ENCODE measurements at regions not wholly inside any gene's neighbourhood (a gene's known extent, or its start where the extent isn't known, plus 50 kb on each side); places are given as distances from the start of the nearest gene placed in this dataset.

DNA sequence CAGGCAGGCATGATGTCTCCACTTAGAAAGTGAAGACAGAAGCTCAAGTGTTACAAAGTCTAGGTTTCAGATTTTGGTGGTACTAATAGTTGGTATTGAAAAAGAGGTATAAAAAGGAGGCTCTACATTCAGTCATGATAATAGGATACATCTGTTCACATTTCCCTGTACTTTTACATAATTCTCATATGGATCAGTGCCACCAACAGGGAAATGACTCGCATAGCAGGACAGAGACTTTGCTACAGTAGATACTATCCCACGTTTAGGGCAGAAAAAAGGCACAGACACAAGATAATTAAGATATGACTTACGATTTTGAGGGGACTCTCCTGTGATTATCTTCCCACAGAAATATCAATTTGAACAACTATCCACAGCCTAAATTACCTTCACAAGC is 1062.9 kb upstream of the EPHA6 start:
- no peak for TF ChIP-seq CBFB (CRISPR knock-in tag; IDR thresholded peaks at IDR 0.05; ENCODE audit: low read depth)
- TF ChIP-seq, protein P1, sequence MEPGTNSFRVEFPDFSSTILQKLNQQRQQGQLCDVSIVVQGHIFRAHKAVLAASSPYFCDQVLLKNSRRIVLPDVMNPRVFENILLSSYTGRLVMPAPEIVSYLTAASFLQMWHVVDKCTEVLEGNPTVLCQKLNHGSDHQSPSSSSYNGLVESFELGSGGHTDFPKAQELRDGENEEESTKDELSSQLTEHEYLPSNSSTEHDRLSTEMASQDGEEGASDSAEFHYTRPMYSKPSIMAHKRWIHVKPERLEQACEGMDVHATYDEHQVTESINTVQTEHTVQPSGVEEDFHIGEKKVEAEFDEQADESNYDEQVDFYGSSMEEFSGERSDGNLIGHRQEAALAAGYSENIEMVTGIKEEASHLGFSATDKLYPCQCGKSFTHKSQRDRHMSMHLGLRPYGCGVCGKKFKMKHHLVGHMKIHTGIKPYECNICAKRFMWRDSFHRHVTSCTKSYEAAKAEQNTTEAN (CRISPR knock-in tag; IDR thresholded peaks at IDR 0.05) = no peak
- TF ChIP-seq, protein P2, sequence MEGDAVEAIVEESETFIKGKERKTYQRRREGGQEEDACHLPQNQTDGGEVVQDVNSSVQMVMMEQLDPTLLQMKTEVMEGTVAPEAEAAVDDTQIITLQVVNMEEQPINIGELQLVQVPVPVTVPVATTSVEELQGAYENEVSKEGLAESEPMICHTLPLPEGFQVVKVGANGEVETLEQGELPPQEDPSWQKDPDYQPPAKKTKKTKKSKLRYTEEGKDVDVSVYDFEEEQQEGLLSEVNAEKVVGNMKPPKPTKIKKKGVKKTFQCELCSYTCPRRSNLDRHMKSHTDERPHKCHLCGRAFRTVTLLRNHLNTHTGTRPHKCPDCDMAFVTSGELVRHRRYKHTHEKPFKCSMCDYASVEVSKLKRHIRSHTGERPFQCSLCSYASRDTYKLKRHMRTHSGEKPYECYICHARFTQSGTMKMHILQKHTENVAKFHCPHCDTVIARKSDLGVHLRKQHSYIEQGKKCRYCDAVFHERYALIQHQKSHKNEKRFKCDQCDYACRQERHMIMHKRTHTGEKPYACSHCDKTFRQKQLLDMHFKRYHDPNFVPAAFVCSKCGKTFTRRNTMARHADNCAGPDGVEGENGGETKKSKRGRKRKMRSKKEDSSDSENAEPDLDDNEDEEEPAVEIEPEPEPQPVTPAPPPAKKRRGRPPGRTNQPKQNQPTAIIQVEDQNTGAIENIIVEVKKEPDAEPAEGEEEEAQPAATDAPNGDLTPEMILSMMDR (IDR thresholded peaks at IDR 0.05) = no peak
- TF ChIP-seq, protein P3, sequence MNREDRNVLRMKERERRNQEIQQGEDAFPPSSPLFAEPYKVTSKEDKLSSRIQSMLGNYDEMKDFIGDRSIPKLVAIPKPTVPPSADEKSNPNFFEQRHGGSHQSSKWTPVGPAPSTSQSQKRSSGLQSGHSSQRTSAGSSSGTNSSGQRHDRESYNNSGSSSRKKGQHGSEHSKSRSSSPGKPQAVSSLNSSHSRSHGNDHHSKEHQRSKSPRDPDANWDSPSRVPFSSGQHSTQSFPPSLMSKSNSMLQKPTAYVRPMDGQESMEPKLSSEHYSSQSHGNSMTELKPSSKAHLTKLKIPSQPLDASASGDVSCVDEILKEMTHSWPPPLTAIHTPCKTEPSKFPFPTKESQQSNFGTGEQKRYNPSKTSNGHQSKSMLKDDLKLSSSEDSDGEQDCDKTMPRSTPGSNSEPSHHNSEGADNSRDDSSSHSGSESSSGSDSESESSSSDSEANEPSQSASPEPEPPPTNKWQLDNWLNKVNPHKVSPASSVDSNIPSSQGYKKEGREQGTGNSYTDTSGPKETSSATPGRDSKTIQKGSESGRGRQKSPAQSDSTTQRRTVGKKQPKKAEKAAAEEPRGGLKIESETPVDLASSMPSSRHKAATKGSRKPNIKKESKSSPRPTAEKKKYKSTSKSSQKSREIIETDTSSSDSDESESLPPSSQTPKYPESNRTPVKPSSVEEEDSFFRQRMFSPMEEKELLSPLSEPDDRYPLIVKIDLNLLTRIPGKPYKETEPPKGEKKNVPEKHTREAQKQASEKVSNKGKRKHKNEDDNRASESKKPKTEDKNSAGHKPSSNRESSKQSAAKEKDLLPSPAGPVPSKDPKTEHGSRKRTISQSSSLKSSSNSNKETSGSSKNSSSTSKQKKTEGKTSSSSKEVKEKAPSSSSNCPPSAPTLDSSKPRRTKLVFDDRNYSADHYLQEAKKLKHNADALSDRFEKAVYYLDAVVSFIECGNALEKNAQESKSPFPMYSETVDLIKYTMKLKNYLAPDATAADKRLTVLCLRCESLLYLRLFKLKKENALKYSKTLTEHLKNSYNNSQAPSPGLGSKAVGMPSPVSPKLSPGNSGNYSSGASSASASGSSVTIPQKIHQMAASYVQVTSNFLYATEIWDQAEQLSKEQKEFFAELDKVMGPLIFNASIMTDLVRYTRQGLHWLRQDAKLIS (CRISPR knock-in tag; IDR thresholded peaks at IDR 0.05; ENCODE audit: borderline replicate concordance) = no peak
- TF ChIP-seq, protein P4, sequence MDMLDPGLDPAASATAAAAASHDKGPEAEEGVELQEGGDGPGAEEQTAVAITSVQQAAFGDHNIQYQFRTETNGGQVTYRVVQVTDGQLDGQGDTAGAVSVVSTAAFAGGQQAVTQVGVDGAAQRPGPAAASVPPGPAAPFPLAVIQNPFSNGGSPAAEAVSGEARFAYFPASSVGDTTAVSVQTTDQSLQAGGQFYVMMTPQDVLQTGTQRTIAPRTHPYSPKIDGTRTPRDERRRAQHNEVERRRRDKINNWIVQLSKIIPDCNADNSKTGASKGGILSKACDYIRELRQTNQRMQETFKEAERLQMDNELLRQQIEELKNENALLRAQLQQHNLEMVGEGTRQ (CRISPR knock-in tag; IDR thresholded peaks at IDR 0.05) = no peak
- no peak for TF ChIP-seq SP1 (CRISPR knock-in tag; conservative IDR thresholded peaks at IDR 0.05)
- no peak for TF ChIP-seq NR3C1 (CRISPR knock-in tag; conservative IDR thresholded peaks at IDR 0.05; ENCODE audit: low read depth)
- TF ChIP-seq ZNF317 (CRISPR knock-in tag; IDR thresholded peaks at IDR 0.05; ENCODE audit: borderline replicate concordance, low read depth) = no peak
- TF ChIP-seq, protein P5, sequence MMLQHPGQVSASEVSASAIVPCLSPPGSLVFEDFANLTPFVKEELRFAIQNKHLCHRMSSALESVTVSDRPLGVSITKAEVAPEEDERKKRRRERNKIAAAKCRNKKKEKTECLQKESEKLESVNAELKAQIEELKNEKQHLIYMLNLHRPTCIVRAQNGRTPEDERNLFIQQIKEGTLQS (CRISPR knock-in tag; conservative IDR thresholded peaks at IDR 0.05) = no peak
- TF ChIP-seq ELF4 (CRISPR knock-in tag; IDR thresholded peaks at IDR 0.05; ENCODE audit: low read depth) = no peak
- TF ChIP-seq JUN (CRISPR knock-in tag; IDR thresholded peaks at IDR 0.05) = no peak
- TF ChIP-seq, protein P6, sequence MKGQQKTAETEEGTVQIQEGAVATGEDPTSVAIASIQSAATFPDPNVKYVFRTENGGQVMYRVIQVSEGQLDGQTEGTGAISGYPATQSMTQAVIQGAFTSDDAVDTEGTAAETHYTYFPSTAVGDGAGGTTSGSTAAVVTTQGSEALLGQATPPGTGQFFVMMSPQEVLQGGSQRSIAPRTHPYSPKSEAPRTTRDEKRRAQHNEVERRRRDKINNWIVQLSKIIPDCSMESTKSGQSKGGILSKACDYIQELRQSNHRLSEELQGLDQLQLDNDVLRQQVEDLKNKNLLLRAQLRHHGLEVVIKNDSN (CRISPR knock-in tag; IDR thresholded peaks at IDR 0.05) = no peak
- no peak for TF ChIP-seq ZBTB21 (CRISPR knock-in tag; IDR thresholded peaks at IDR 0.05; ENCODE audit: borderline replicate concordance)
- TF ChIP-seq ATF1 (CRISPR knock-in tag; IDR thresholded peaks at IDR 0.05) = no peak

All from WTC11 (cell line).